IMR-90 (cell line): ENCODE measurements at regions not wholly inside any gene's neighbourhood (a gene's known extent, or its start where the extent isn't known, plus 50 kb on each side); places are given as distances from the start of the nearest gene placed in this dataset.

Experiments used
- ATAC-seq: fragments of 200-7000 bp; cut with Tn5 transposase; 2 replicates; pipeline ENCODE4 v1.9.1; 2020; ENCODE audit warnings: low read depth, mild to moderate bottlenecking, moderate library complexity
- BruUV-seq: library from RNA; stranded (reverse); fragments of 400-500 nt; replicated peaks from 2 replicates; lab custom pipeline; 2021; lab: Mats Ljungman, UMichigan
- CTCF ChIA-PET: fragments of 300-600 bp; formaldehyde crosslinking; extraction: SDS; loops from one replicate; lab custom pipeline; 2021; ENCODE audit warnings: antibody characterized with exemption; lab: Yijun Ruan, JAX
- POLR2A ChIA-PET: fragments of 300-600 bp; sonication (Branson Sonifier 250); formaldehyde crosslinking; loops from one replicate; lab custom pipeline; 2022; ENCODE audit warnings: antibody characterized with exemption; ENCODE audit not compliant: unreplicated experiment; lab: Charles Lee
- DNase-seq: peaks from one replicate; pipeline ENCODE4 v3.0.0; 2013
- H2AFZ ChIP-seq: replicated peaks from 2 replicates; pipeline ENCODE3; 2013; ENCODE audit warnings: low read length, mild to moderate bottlenecking; ENCODE audit not compliant: poor library complexity
- H2AK5ac ChIP-seq: 2 replicates; pipeline ENCODE4 v1.6.1; 2013; ENCODE audit warnings: low read depth, low read length, inconsistent platforms
- H2AK9ac ChIP-seq: replicated peaks from 2 replicates; pipeline ENCODE3; 2013; ENCODE audit warnings: mild to moderate bottlenecking, low read depth, low read length, moderate library complexity; ENCODE audit not compliant: poor library complexity
- H2BK120ac ChIP-seq: 2 replicates; pipeline ENCODE4 v1.6.1; 2013; ENCODE audit warnings: low read depth, low read length, inconsistent platforms
- H2BK15ac ChIP-seq: 3 replicates; pipeline ENCODE4 v1.6.1; 2013; ENCODE audit warnings: low read depth, low read length, inconsistent platforms
- H2BK20ac ChIP-seq: 2 replicates; pipeline ENCODE4 v1.6.1; 2013; ENCODE audit warnings: low read depth, mild to moderate bottlenecking, inconsistent platforms, low read length, moderate library complexity
- H2BK5ac ChIP-seq: 2 replicates; pipeline ENCODE4 v1.6.1; 2013; ENCODE audit warnings: mild to moderate bottlenecking, low read depth, low read length, inconsistent platforms; ENCODE audit not compliant: poor library complexity, severe bottlenecking
- H3K14ac ChIP-seq: replicated peaks from 2 replicates; pipeline ENCODE4 v1.6.1; 2013; ENCODE audit warnings: low read depth, low read length, inconsistent platforms
- H3K18ac ChIP-seq: 2 replicates; pipeline ENCODE4 v1.6.1; 2013; ENCODE audit warnings: low read depth, low read length, control low read depth
- H3K23ac ChIP-seq: 2 replicates; pipeline ENCODE4 v1.6.1; 2013; ENCODE audit warnings: low read depth, low read length, inconsistent platforms
- H3K27ac ChIP-seq: 2 replicates; pipeline ENCODE4 v1.5.1; 2013; ENCODE audit warnings: mild to moderate bottlenecking, control low read depth, low read length; ENCODE audit not compliant: insufficient read depth
- H3K27me3 ChIP-seq: 2 replicates; pipeline ENCODE4 v1.6.1; 2013; ENCODE audit warnings: low read length; ENCODE audit not compliant: control insufficient read depth, insufficient read depth
- H3K36me3 ChIP-seq: 2 replicates; pipeline ENCODE4 v1.6.1; 2013; ENCODE audit warnings: low read length, mixed read lengths; ENCODE audit not compliant: control insufficient read depth, insufficient read depth
- H3K4ac ChIP-seq: 2 replicates; pipeline ENCODE4 v1.6.1; 2013; ENCODE audit warnings: low read depth, low read length, inconsistent platforms
- H3K4me1 ChIP-seq: 2 replicates; pipeline ENCODE4 v1.6.1; 2013; ENCODE audit warnings: low read length, mixed read lengths; ENCODE audit not compliant: control insufficient read depth, insufficient read depth
- H3K4me2 ChIP-seq: 2 replicates; pipeline ENCODE4 v1.6.1; 2013; ENCODE audit warnings: low read depth, mild to moderate bottlenecking, control low read depth, low read length, moderate library complexity
- H3K4me3 ChIP-seq: 2 replicates; pipeline ENCODE4 v1.5.1; 2013; ENCODE audit warnings: low read depth, mild to moderate bottlenecking, control low read depth, low read length, moderate library complexity; ENCODE audit not compliant: insufficient read depth
- H3K56ac ChIP-seq: 2 replicates; pipeline ENCODE4 v1.6.1; 2013; ENCODE audit warnings: low read length, inconsistent platforms; ENCODE audit not compliant: insufficient read depth; ENCODE audit errors: extremely low read depth
- H3K79me1 ChIP-seq, 2 experiments: 2 replicates each; pipeline ENCODE4 v1.6.1; 2013; ENCODE audit warnings: low read length in 2 of 2, inconsistent platforms in 1 of 2, low read depth in 1 of 2
- H3K9ac ChIP-seq: 2 replicates; pipeline ENCODE4 v1.6.1; 2013; ENCODE audit warnings: low read depth, low read length, control low read depth
- H3K9me1 ChIP-seq: 2 replicates; pipeline ENCODE4 v1.6.1; 2013; ENCODE audit warnings: low read length, inconsistent platforms; ENCODE audit not compliant: insufficient read depth
- H3K9me3 ChIP-seq: 2 replicates; pipeline ENCODE4 v1.6.1; 2013; ENCODE audit warnings: low read length; ENCODE audit not compliant: control insufficient read depth, insufficient read depth
- H4K20me1 ChIP-seq: 2 replicates; pipeline ENCODE4 v1.6.1; 2013; ENCODE audit warnings: low read length, inconsistent platforms; ENCODE audit not compliant: insufficient read depth
- H4K5ac ChIP-seq: 2 replicates; pipeline ENCODE4 v1.6.1; 2013; ENCODE audit warnings: mild to moderate bottlenecking, low read depth, low read length, control low read depth
- H4K8ac ChIP-seq, 2 experiments: 2 replicates each; pipeline ENCODE4 v1.6.1; 2013; ENCODE audit warnings: low read depth in 2 of 2, low read length in 2 of 2, control low read depth in 1 of 2, inconsistent platforms in 1 of 2
- H4K91ac ChIP-seq: 2 replicates; pipeline ENCODE4 v1.6.1; 2013; ENCODE audit warnings: low read depth, low read length, inconsistent platforms; ENCODE audit not compliant: insufficient read depth
- CEBPB ChIP-seq: IDR thresholded peaks from 2 replicates; pipeline ENCODE4 v1.6.1; 2012; ENCODE audit warnings: low read depth, low read length, improper control_type of control experiment
- CHD1 ChIP-seq: IDR thresholded peaks from 2 replicates; pipeline ENCODE4 v1.6.1; 2012; ENCODE audit warnings: low read depth, low read length, improper control_type of control experiment
- CTCF ChIP-seq: conservative IDR thresholded peaks from 2 replicates; pipeline ENCODE4 v1.5.1; 2012; ENCODE audit warnings: mild to moderate bottlenecking, low read depth, low read length, improper control_type of control experiment
- ELK1 ChIP-seq: fragments of 150-350 bp; IDR thresholded peaks from 2 replicates; pipeline ENCODE4 v1.6.1; 2016; ENCODE audit warnings: low read depth, mild to moderate bottlenecking, low read length, moderate library complexity, borderline replicate concordance
- FOS ChIP-seq: fragments of 150-350 bp; IDR thresholded peaks from 2 replicates; pipeline ENCODE4 v1.6.1; 2016; ENCODE audit warnings: low read depth, low read length
- MAFK ChIP-seq: IDR thresholded peaks from 2 replicates; pipeline ENCODE4 v1.6.1; 2012; ENCODE audit warnings: low read depth, low read length, improper control_type of control experiment
- MAZ ChIP-seq: IDR thresholded peaks from 2 replicates; pipeline ENCODE4 v1.6.1; 2012; ENCODE audit warnings: low read depth, mild to moderate bottlenecking, low read length, improper control_type of control experiment, moderate library complexity, borderline replicate concordance
- MXI1 ChIP-seq: IDR thresholded peaks from 2 replicates; pipeline ENCODE4 v1.6.1; 2012; ENCODE audit warnings: low read depth, mild to moderate bottlenecking, low read length, moderate library complexity, borderline replicate concordance
- NFE2L2 ChIP-seq: fragments of 150-350 bp; IDR thresholded peaks from 2 replicates; pipeline ENCODE4 v1.6.1; 2016; ENCODE audit warnings: low read depth, mild to moderate bottlenecking, low read length
- POLR2A ChIP-seq: IDR thresholded peaks from 2 replicates; pipeline ENCODE4 v1.6.1; 2012; ENCODE audit warnings: mild to moderate bottlenecking, low read depth, low read length
- RAD21 ChIP-seq: IDR thresholded peaks from 2 replicates; pipeline ENCODE4 v1.6.1; 2012; ENCODE audit warnings: low read length, improper control_type of control experiment
- RCOR1 ChIP-seq: IDR thresholded peaks from 2 replicates; pipeline ENCODE4 v1.6.1; 2012; ENCODE audit warnings: mild to moderate bottlenecking, low read length, improper control_type of control experiment; ENCODE audit not compliant: insufficient replicate concordance
- RFX5 ChIP-seq: IDR thresholded peaks from 2 replicates; pipeline ENCODE4 v1.8.0; 2012; ENCODE audit warnings: low read depth, mild to moderate bottlenecking, low read length, moderate library complexity
- SMC3 ChIP-seq: fragments of 150-350 bp; IDR thresholded peaks from 2 replicates; pipeline ENCODE4 v1.6.1; 2016; ENCODE audit warnings: low read depth, mild to moderate bottlenecking, antibody characterized with exemption, low read length, moderate library complexity
- USF2 ChIP-seq: fragments of 150-350 bp; IDR thresholded peaks from 2 replicates; pipeline ENCODE4 v1.6.1; 2017; ENCODE audit warnings: mild to moderate bottlenecking, antibody characterized with exemption, low read length, low read depth
- WGBS, 2 experiments: methylation state at CpG; one replicate each; pipeline versions ENCODE4 v1.1.5 to v1.1.7; 2013; ENCODE audit warnings: missing lambda C conversion rate in 2 of 2; ENCODE audit not compliant: insufficient read length in 1 of 2; ENCODE audit errors: extremely low coverage in 2 of 2; 5-methylcytosine and 5-hydroxymethylcytosine counted together
- dilution Hi-C: fragments of 300-500 bp; cut with HindIII; formaldehyde crosslinking; loops from one replicate; pipeline ENCODE4 v1.14.3; 2018; ENCODE audit warnings: low sequenced_read_pairs; ENCODE audit not compliant: unreplicated experiment
- in situ Hi-C: fragments of 300-500 bp; cut with MboI; formaldehyde crosslinking; loops from 3 replicates; pipeline ENCODE4 v1.14.3; 2019; ENCODE audit warnings: low sequenced_read_pairs, inconsistent platforms, mixed read lengths
- intact Hi-C: fragments of 100-400 bp; cut with micrococcal nuclease; formaldehyde crosslinking; loops from 2 replicates; pipeline ENCODE4 v1.10.0; 2022

GRCh38 chr2:167898340-167898739 lies 349.1 kb downstream of the STK39 start:
- no peak overlapping the region for H4K5ac ChIP-seq
- H3K56ac ChIP-seq = no peak overlapping the region
- no peaks in the 10 kb centered on the region; the same call in 1 of the 2 replicates for H3K27me3 ChIP-seq
- H3K27ac ChIP-seq = no peak overlapping the region
- H3K9ac ChIP-seq = no peak overlapping the region
- BruUV-seq = no TSS peak
- H3K23ac ChIP-seq = no peak overlapping the region
- no peak overlapping the region for H3K14ac ChIP-seq
- no peak for ATAC-seq
- H2BK5ac ChIP-seq = no peak overlapping the region
- no peaks in the 10 kb centered on the region for H3K9me1 ChIP-seq
- no peak overlapping the region for H3K4ac ChIP-seq
- intact Hi-C loops (no loop called here), in situ Hi-C loops (no loop called here), dilution Hi-C loops (no loop called here)
- H2AK5ac ChIP-seq = no peak overlapping the region
- no peak overlapping the region for H2BK120ac ChIP-seq
- H2AFZ ChIP-seq = no peak overlapping the region
- H2AK9ac ChIP-seq = no peak overlapping the region
- ChIA-PET CTCF (interaction anchor here (0.5 kb wide), 1 partner anchor 1273 kb away, joined by 3 read pairs; no protein-coding TSS in a partner anchor), POLR2A (no interaction called here)
- no peaks in the 10 kb centered on the region for H3K36me3 ChIP-seq
- H3K4me1 ChIP-seq = no peaks in the 10 kb centered on the region
- no peaks in the 10 kb centered on the region for H4K20me1 ChIP-seq
- no CpG with 5 or more reads among the region's 3 CpGs for WGBS, 2 experiments
- no peak overlapping the region for H3K18ac ChIP-seq
- no peak overlapping the region for H3K4me3 ChIP-seq
- H3K79me1 ChIP-seq = no peaks in the 10 kb centered on the region
- TF ChIP-seq NFE2L2 (no peak), RAD21 (no peak), MAZ (no peak), USF2 (no peak), POLR2A (no peak), CTCF (no peak), MXI1 (no peak), MAFK (no peak), RCOR1 (no peak), FOS (no peak), SMC3 (no peak), ELK1 (no peak), CEBPB (no peak), RFX5 (no peak), CHD1 (no peak)
- no peak overlapping the region for H2BK20ac ChIP-seq
- H3K9me3 ChIP-seq = no peaks in the 10 kb centered on the region
- no peak overlapping the region for H2BK15ac ChIP-seq
- no peak overlapping the region for H3K4me2 ChIP-seq
- no peak for DNase-seq
- H4K8ac ChIP-seq = no peak overlapping the region
- H4K91ac ChIP-seq = no peak overlapping the region
